A549 (cell line): ENCODE measurements at regions not wholly inside any gene's neighbourhood (a gene's known extent, or its start where the extent isn't known, plus 50 kb on each side); places are given as distances from the start of the nearest gene placed in this dataset.
"Not testable (repeated sequence)": the region's sequence is repeated elsewhere in the genome, so short reads cannot be mapped to it uniquely, and the experiment has no call there.

Experiments
- CHD4 ChIP-seq: fragments of 200-600 bp; sonication (generic); IDR thresholded peaks from 2 replicates; pipeline ENCODE4 v1.6.1; 2016; ENCODE audit warnings: antibody characterized with exemption, mild to moderate bottlenecking, borderline replicate concordance
- CTCF ChIP-seq: fragments of >200 bp; sonication (Bioruptor Twin); formaldehyde crosslinking; IDR thresholded peaks from 3 replicates; pipeline ENCODE4 v1.5.1; 2016
- EP300 ChIP-seq, 2 experiments: fragments of >200 bp; sonication (Bioruptor Twin); formaldehyde crosslinking; IDR thresholded peaks; 2 replicates in 1 of 2; 3 replicates in 1 of 2; pipeline ENCODE4 v1.6.1; 2016 to 2017
- ESRRA ChIP-seq: fragments of 150-350 bp; IDR thresholded peaks from 2 replicates; pipeline ENCODE4 v1.6.1; 2014; ENCODE audit warnings: mild to moderate bottlenecking, low read length, borderline replicate concordance
- FOSB ChIP-seq: fragments of 250-450 bp; sonication (Bioruptor Pico); IDR thresholded peaks from 2 replicates; pipeline ENCODE4 v1.5.0; 2020; ENCODE audit warnings: mild to moderate bottlenecking, moderate library complexity
- JUNB ChIP-seq: fragments of >200 bp; sonication (Bioruptor Twin); formaldehyde crosslinking; IDR thresholded peaks from 2 replicates; pipeline ENCODE4 v1.6.1; 2016
- MAX ChIP-seq: IDR thresholded peaks from 2 replicates; pipeline ENCODE4 v1.6.1; 2012
- POLR2A ChIP-seq: IDR thresholded peaks from 2 replicates; pipeline ENCODE4 v1.6.1; 2012; ENCODE audit warnings: mild to moderate bottlenecking, low read length
- RAD21 ChIP-seq, 2 experiments: fragments of >200 bp in 1 of 2; sonication (Bioruptor Twin) in 1 of 2; formaldehyde crosslinking in 1 of 2; IDR thresholded peaks in 1 of 2; conservative IDR thresholded peaks in 1 of 2; 2 replicates in 1 of 2; 3 replicates in 1 of 2; pipeline ENCODE4 v1.6.1; 2012 to 2018; ENCODE audit warnings: inconsistent platforms in 1 of 2
- RFX5 ChIP-seq: fragments of 450-650 bp; IDR thresholded peaks from 2 replicates; pipeline ENCODE4 v1.7.1; 2014; ENCODE audit warnings: antibody characterized with exemption, mild to moderate bottlenecking, moderate library complexity
- TF ChIP-seq, protein P1 (sequence below): IDR thresholded peaks from 2 replicates; pipeline ENCODE4 v1.6.1; 2012

- TF ChIP-seq CTCF; RAD21 (conservative IDR thresholded peaks at IDR 0.05 in 1 of 2, IDR thresholded peaks at IDR 0.05 in 1 of 2); FOSB (CRISPR knock-in tag); POLR2A; EP300 (IDR thresholded peaks at IDR 0.05); RFX5; MAX; CHD4; JUNB; ESRRA: not testable (repeated sequence)
- TF ChIP-seq, protein P1, sequence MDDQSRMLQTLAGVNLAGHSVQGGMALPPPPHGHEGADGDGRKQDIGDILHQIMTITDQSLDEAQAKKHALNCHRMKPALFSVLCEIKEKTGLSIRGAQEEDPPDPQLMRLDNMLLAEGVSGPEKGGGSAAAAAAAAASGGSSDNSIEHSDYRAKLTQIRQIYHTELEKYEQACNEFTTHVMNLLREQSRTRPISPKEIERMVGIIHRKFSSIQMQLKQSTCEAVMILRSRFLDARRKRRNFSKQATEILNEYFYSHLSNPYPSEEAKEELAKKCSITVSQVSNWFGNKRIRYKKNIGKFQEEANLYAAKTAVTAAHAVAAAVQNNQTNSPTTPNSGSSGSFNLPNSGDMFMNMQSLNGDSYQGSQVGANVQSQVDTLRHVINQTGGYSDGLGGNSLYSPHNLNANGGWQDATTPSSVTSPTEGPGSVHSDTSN: not testable (repeated sequence)
Measured at GRCh38 chr7:26998284-26998683, 97.5 kb downstream of the HOXA1 start.
